GM18498 (cell line): ENCODE measurements at regions not wholly inside any gene's neighbourhood (a gene's known extent, or its start where the extent isn't known, plus 50 kb on each side); places are given as distances from the start of the nearest gene placed in this dataset.

Source experiments
- ATAC-seq: cut with Tn5 transposase; IDR thresholded peaks from one replicate; pipeline ENCODE4 v1.9.1; 2021; ENCODE audit warnings: mild to moderate bottlenecking, moderate library complexity; ENCODE audit not compliant: unreplicated experiment

DNA sequence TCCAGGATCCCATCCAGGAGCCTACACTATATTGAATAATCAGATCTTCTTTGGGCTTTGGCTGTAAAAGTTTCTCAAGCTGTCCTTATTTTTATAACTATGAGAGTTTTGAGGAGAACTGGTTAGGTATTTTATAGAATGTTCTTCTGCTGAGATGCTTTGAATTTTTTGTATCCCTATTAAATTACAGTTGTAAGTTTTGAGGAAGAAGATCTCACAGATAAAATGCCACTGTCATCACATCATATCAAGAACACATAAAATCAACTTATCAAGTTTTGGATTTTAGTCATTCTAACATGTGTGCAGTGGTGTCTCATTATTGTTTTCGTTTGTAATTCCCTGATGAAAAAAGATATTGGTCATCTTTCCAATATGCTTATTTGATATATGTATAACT lies 260.2 kb upstream of the COL3A1 start:
- no peak for ATAC-seq

DNA sequence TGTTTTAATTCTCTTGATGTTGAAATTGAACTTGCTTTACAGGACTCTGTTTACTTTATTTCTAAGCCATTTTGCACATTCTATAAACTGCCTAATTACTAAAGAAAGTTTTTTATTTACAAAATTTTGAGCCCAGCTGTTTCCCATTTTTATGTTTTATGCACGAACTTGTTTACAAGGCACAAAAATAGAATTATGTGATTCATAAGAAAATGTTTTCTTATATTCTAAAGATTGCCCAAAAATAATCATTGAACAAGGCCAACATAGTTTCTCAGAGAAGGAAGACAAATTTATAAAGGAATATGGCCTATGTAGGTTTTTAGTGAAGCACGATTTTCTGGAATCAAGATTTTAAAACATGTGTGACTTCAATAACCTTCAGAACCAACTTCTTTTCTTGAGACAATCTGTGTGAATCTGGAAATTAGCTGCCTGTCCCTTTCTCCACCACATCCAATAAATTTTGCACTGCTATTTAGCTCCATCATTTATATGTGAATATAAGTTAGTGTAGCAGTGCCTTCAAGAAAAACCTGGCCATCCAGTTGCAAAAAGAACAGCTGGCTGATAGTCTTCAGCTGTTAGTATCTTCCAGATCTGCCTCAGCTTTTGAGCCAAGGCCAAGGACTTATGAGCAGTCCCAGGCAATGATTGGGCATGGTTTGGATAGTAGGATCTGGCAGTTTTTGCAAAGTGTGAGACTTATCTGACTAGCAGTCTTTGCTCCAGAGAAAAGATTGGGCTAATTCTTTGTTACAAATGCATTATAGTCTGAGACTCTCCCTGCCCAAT lies 253.2 kb upstream of the COL3A1 start:
- no peak for ATAC-seq

DNA sequence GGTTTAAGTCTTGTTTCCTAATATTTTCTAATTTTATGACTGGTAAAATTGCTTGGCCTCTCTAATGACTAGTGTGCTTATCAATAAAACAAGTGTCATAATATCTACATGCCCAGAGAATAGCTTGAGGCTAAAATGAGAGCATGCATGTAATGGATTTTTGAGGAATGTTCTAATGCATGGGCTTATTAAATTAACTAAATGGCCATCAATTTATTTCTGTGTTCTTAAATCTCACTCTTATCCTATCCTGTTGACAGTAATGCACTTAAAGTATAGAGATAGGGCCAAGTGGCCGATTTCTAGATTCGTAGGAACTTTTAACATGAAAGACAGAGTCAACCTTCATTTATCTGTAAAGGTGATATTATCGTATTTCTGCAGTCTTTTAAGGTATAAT lies 252.4 kb upstream of the COL3A1 start:
- ATAC-seq, result no peak

DNA sequence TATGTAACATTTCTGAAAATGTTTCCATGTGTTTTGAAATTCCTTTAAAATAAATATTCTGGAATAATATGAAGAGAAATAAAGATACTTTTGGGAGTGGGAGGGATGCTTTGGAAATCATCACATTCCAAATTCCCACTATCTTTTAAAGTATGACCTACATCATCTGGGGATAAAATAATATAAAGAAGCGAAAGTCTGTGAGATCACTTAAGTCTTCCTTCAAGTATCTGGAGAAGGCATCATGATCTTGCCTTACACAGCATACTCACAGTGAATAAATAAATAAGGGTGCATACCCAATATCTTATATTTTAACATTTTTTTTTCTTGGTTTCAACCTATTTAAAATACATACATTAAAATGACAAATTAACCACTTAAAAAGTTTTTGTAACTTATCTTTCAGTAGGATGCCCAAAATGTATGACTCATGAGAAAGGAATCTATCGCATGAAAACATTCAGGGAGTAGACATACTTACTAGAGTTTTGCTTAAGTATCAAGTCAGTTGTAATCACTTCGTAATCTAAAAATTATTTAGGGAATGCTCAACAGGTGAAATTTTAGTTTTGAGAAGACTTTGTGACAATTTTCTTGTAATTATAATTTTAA lies 248.3 kb upstream of the COL3A1 start:
- no peak for ATAC-seq

DNA sequence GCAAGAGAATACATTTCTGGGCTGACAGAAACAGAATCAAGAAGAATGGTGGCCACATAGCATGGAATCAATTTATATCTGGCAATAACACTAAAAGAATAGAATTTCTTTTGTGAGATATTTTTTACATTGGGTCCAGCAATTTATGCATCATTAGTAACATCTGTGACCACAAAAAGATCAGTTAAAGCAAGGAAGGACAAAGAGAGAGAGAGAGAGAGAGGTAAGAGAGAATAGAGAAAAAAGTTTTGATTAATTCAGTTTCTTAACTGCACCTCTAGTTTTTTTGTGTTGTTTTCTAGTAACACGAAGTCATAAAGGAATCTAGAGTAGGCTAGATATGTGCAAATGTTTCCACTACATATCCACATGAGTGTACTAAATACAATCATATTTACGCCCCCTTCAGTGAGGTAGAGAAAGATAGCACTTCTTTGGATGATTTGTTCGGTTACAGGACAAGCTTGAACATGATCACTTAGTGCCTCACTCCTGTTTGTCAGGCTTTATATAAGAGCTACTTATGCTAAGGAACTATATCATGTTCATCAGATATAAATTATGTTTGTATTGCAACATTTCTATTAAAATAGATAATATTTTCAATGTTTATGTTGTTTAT lies 247.4 kb upstream of the COL3A1 start:
- ATAC-seq, result no peak

DNA sequence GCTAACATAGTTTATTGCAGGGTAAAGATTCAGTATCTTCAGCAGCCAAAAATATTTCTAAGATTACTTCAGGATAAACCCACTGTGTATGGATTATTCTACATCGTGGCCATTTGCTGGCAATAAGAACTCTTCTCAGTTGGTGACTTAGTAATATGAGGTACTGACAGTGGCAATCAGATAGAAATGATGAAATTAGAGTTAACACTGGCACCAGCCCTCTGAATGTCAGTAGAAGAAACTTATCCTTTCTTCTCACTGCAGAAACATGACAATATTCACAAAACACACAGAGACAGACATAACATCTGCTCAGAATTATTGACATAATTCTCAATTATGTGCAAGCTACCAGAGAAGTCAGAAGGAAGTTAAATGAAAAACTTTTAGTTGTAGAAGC lies 246.3 kb upstream of the COL3A1 start:
- ATAC-seq, result no peak

DNA sequence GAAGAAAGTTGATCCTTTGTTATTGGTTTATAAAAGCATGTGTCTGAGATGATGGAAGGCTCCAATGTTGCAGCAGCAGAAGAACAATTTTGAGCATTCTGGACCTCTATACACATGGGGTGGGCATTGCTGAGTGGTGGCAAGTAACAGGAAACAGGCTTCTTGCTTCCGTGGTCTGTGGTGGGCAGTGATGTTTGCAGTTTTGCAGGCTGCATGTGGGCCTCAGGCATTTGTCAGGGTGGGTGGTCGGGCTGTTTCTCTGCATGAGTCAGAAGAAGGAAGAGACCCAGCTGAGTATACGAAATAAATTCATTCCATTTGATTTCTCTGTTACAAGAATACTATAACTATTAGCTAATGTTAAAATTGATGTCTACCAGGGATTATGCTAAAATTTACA lies 239.5 kb upstream of the COL3A1 start:
- ATAC-seq, result no peak

DNA sequence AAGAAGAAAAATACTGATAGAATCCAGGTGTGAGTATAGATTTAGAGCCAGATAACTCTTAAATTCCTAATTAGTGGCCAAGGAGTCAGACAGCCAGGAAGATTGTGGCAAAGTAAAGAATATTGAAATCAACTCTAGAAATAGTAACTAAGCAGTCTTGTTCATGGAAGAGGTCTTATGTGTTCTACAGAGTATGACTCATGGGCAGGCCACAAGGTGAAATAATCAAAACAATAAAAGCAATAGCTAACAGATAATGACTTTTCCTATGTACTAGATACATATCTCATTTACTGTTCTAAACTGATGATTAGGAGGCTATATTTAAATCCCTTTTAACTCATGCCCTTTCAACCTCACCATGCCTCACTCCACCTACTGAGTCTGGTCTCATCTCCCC lies 227.4 kb upstream of the COL3A1 start:
- ATAC-seq, result no peak

DNA sequence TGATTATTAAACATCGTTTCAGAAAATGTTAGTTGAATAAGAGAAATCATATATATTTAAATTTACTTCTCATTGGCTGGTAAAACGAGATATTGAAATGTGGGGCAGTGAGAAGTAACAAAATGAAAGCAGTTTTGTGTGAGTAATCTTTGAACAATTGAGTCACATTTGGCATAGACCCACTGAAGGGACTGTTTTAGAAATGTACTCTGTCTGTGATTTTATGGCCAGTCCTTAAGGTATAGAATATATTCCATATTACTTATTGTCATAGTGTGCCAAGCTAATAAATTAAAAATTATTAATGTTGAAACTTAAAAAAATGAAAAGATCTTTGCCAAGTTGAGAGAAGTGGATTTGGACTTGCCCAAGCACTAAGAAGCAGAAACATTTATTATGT lies 222.4 kb upstream of the COL3A1 start:
- no peak for ATAC-seq

DNA sequence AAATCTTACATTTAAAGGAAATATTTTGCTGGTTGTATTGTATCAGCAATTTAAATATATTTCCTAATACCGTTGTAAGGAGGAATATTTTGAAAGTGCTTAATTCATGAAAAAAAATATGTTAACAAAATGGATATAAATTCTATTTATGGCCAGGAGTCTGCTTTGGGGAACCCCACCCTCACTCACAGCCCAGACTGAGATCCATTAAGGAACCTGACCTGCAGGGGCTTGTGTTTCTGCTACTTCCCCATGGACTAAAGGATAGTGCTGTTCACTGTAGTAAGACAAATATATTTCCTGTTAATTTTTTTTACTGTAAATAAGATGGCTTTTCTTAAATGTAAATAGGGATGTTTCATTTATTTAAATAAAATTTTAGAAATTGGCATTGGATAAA lies 221.9 kb upstream of the COL3A1 start:
- ATAC-seq, result no peak

DNA sequence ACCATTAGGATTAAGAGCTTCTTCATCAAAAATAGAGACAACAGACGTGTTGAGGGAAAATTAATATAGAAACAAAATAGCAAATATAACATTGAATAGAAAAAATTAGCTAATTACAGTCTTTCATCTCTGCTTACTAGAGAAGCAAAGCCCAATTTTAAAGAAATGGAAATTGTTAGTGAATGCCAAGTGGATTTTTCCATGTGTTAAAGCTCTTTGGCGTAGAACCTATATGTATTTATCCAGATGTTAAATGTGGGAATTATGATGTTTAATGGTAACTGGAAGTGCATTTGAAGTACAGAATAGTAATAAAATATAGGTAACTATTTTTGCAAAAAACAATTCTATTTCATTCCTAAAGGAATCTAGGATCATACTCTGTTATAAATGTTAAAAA lies 212.0 kb upstream of the COL3A1 start:
- ATAC-seq, result no peak

DNA sequence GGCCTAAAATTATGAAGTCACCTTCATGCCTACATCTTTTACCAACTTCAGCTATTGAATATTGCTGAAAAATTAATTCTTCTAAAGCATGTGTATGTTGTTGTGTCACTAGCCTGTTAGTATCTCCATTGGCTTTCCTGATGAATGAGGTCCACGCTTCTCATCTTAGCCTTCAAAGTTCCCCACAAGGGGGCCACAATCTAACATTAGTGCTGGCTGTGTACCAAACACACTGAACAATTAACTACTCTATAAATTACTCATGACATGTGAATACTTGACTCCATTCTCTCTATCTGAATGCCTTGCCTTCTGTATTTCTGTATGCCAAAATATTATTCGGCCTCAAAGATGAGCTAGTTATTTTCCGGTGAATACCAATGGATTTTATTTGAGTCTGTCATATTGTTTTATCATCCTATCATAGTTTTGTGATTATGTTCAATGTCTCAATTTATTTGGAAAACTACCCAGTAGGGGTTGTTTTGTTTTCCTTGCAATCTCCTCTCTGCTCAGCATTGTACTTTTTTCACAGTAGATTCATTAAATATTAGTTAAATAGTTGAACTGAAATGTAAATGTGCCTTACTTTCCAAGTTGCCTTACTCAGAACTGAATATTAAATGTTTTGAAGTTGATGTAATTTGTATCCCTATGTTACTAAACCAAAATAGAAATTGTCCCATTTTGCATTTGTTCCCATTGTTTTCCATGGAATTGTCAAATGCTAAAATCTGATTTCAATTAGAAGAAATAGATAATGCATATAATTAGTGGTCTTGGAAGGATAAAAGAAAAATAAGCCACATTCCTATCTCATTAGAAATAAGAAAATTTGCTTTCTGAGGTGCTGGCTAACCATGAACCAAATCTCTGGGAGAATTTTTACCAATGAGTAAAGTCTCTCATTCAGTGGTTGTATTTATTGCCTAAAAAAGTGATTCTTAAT lies 208.4 kb upstream of the COL3A1 start:
- peak; percentile 51 for ATAC-seq

DNA sequence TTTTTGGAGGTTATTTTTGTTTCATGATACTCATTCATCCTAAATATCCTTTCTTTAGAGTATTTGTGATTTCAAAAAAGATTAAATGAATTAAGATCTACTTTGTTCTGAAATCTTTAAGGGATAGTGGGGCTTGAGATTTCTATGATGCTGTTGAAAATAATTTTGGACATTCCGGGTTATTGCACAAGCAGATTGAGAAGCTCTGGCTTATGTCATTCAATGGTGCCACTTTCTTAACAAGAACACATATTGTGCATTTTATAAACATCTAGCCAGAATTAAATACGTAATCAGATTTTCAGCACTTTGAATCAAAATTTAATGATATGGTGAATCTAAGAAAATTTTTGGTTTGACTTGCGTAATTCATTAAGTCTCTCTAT lies 207.7 kb upstream of the COL3A1 start:
- ATAC-seq, result no peak

DNA sequence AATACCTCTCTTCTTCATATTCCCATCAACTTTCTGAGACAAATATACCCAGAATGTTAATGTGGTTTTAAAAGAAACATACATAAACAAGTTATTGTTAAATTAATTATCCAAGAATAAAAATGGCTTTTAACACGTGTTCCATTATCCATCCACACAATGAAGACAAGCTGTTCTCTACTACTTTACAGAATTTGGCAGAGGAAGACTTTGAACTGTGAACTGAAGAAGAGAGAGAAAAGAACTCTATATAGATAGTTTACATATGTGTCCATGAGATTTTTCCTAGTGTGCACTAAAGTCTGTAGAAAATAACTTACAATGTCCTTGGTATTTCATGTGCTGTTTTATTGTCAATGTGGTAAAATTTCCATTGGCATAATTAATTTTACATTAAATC lies 207.0 kb upstream of the COL3A1 start:
- ATAC-seq, result no peak

DNA sequence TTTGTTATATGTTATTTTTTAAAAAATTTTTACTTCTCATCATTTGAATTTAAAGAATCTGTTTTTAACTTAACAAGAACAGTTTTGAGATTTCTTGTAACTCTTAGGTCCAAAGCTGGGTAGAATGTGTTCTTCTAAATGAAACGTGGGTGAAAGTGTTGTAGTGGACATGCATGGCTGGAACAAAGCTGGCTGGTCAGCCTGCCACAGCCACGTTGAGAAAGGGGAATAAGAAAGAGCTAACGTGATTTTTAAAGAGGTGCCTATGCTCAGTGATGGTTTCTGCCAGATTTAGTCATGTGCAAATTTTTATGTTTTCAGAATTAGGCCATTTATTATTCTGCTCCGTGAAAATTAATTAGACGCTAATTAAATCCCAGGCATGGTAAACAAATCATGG lies 203.9 kb upstream of the COL3A1 start:
- no peak for ATAC-seq

DNA sequence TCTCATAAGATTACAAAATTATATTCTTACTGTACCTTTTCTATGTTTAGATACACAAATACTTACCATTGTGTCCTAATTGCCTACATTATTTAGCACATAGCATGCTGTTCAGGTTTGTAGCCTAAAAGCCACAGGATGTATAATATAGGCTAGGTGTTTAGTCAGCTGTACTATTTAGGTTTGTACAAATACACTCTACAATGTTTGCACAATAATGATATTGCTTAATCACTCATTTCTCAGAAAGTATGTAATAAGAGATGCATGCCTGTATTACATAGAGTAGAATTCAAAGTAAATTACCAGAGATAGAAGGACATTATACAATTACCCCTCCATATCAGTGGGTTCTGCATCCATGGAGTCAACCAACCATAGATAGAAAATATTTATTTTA lies 201.1 kb upstream of the COL3A1 start:
- no peak for ATAC-seq

DNA sequence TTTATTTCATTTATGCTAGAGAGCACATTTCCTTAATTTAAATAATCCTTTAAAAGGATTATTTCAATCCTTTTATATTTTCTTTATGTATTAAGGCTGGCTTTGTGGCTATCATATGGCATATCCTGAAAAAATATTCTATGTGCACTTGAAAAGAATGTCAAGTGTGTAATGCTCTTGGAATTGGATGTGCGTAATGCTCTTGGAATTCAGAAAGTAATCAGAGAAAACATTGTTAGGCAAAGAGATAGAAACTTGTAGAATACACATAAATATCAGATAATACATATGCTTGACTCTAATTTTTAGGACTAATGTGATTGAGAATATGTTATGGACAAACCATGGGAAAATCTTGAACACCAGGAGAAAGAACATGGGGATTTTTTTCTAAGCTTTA lies 197.5 kb upstream of the COL3A1 start:
- ATAC-seq, result no peak

DNA sequence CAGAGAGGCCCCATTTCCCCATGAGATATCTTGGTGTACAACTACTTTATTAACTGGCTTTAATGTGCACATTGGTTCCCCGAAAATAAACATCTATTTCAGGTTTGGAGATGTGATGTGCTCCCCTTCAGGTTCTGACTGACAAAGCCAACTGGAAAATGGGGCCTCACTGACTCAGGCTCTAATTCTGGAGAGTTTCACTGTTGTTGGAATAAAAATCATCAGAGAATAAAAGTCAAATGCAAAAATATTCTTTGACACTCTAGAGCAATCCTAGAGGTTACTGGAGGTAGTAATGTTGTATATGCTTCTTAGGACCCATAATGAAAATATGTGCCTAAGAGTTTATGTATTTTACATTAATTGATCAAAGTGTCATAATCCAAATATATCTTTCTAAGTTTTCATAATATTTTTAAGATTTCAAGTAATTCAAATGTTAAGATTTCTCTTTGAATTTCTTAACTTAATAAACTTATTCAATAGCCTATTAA lies 189.9 kb upstream of the COL3A1 start:
- ATAC-seq, result no peak

DNA sequence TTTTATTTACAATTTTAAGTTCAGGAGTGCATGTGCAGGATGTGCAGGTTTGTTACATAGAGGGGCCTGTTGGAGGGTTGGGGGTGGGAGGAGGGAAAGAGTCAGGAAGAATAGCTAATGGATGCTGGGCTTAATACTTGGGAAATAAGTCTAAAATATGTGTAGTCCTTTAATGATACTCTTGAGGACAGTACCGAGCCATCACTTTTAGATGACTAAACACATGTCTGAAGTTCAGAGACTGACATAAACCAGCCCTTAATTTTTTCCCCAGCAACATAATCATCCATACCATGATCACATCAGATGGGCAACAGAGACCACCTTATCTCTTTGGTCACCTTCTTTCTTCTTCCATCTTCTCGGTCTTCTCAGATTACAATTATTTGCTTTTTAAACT lies 189.1 kb upstream of the COL3A1 start:
- ATAC-seq, result no peak

DNA sequence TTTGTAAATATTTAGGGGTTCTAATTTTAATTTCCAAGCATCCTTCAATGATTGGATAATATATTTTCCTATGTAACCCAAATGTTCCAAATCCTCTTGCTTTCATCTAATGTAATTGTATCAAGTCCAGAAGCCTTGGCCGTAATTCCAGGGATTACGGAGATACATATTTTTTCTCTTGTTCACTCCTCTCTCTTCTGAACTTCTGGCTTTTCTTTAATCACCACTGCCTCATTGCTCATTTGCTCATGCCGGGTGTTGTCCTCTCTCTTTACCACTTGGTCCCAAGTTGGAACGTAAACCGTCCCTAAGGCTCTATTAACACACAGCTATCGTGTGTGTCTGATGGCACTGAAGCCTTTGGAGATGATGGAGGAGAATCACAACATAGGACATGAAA lies 188.7 kb upstream of the COL3A1 start:
- ATAC-seq, result no peak

DNA sequence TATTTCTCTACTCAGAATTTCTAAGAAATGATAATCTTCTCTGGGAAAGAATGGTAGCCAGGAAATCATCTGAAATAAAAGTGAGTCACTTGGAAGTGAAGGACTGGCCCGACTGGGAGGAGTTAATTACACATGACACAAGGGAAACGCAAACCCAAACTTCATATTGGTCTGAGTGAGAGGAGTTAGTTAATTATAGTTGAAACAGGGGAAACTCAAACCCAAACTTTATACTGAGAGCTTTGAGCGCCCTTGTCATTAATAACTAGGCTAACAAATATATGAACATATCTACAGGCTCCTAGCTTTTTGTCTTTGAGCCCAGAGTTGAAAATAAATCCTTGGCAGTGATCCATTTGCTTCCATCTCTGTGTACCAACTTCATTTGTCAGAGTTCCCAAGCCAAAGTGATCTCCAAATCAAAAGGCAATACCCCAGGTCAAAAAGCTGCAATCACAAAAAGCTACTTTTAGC lies 187.8 kb upstream of the COL3A1 start:
- ATAC-seq, result no peak
